HL-60 (cell line): ENCODE measurements at regions not wholly inside any gene's neighbourhood (a gene's known extent, or its start where the extent isn't known, plus 50 kb on each side); places are given as distances from the start of the nearest gene placed in this dataset.

Experiments
- CTCF ChIP-seq: IDR thresholded peaks from one replicate; pipeline ENCODE4 v1.5.1; 2011; ENCODE audit warnings: low read length, control low read depth, inconsistent platforms; ENCODE audit not compliant: insufficient read depth
- POLR2AphosphoS5 ChIP-seq: IDR thresholded peaks from 2 replicates; pipeline ENCODE4 v1.6.1; 2012; ENCODE audit warnings: low read depth
- REST ChIP-seq: IDR thresholded peaks from 2 replicates; pipeline ENCODE4 v1.6.1; 2012; ENCODE audit warnings: low read depth; ENCODE audit not compliant: insufficient replicate concordance

- TF ChIP-seq POLR2AphosphoS5 (no peak), CTCF (no peak), REST (no peak)
Observed at GRCh38 chr5:173792781-173793547, 95.2 kb upstream of the CPEB4 start.
